ENCODE measurements at regions not wholly inside any gene's neighbourhood (a gene's known extent, or its start where the extent isn't known, plus 50 kb on each side); places are given as distances from the start of the nearest gene placed in this dataset.

GRCh38 chr6:48194596-48195295 lies 83.7 kb upstream of the PTCHD4 start:
- Histone ChIP-seq H3K27ac (no peak overlapping the region), H3K36me3 (no peaks in the 10 kb centered on the region), H3K9me3 (no peaks in the 10 kb centered on the region), H3K27me3 (no peaks in the 10 kb centered on the region), H3K4me3 (no peak overlapping the region), H3K4me1 (no peaks in the 10 kb centered on the region)
- DNase-seq, result no peak
- in situ Hi-C loops (cut with MboI; ENCODE audit: low pct_ligation_motif_present in 1 of 4, low pct_unique_long_range_greater_than_20kb in 1 of 4, low sequenced_read_pairs in 3 of 4), result no loop called here
- 88 to 95% methylated on average over 7 of the region's 7 CpGs for WGBS, 2 donors (ENCODE audit: low coverage in 1 of 2)
- intact Hi-C loops (cut with DNase I; ENCODE audit: low total_unique reads), result no loop called here
- TF ChIP-seq EP300 (IDR thresholded peaks at IDR 0.05; ENCODE audit: low read depth) (no peak), POLR2A (IDR thresholded peaks at IDR 0.05) (no peak), POLR2AphosphoS5 (IDR thresholded peaks at IDR 0.05) (no peak), CTCF (IDR thresholded peaks at IDR 0.05) (no peak)

- no peak overlapping the region for H3K27ac ChIP-seq
- H3K9me3 ChIP-seq, result no peaks in the 10 kb centered on the region
- WGBS, 2 donors (ENCODE audit: low coverage in 1 of 2), result 85 to 88% methylated on average over 2 of the region's 2 CpGs
- in situ Hi-C loops (cut with MboI; ENCODE audit: low pct_ligation_motif_present in 1 of 4, low pct_unique_long_range_greater_than_20kb in 1 of 4, low sequenced_read_pairs in 3 of 4) (no loop called here), intact Hi-C loops (cut with DNase I; ENCODE audit: low total_unique reads) (no loop called here)
- H3K27me3 ChIP-seq, result no peaks in the 10 kb centered on the region
- no peak for DNase-seq
- no peak for TF ChIP-seq EP300 (IDR thresholded peaks at IDR 0.05; ENCODE audit: low read depth)
- no peak for TF ChIP-seq POLR2AphosphoS5 (IDR thresholded peaks at IDR 0.05)
- TF ChIP-seq CTCF (IDR thresholded peaks at IDR 0.05), result no peak
- TF ChIP-seq POLR2A (IDR thresholded peaks at IDR 0.05), result no peak
- no peaks in the 10 kb centered on the region for H3K4me1 ChIP-seq
- no peak overlapping the region for H3K4me3 ChIP-seq
- H3K36me3 ChIP-seq, result no peaks in the 10 kb centered on the region
Measured at GRCh38 chr6:48188158-48188557, 77.2 kb upstream of the PTCHD4 start.

- H3K4me3 ChIP-seq, result no peak overlapping the region
- H3K9me3 ChIP-seq, result no peaks in the 10 kb centered on the region
- H3K4me1 ChIP-seq, result no peaks in the 10 kb centered on the region
- no peak for TF ChIP-seq POLR2A (IDR thresholded peaks at IDR 0.05)
- no peak for TF ChIP-seq POLR2AphosphoS5 (IDR thresholded peaks at IDR 0.05)
- intact Hi-C loops (cut with DNase I; ENCODE audit: low total_unique reads), result no loop called here
- no peaks in the 10 kb centered on the region for H3K27me3 ChIP-seq
- DNase-seq, result no peak
- no peak overlapping the region for H3K27ac ChIP-seq
- 88% methylated on average over 1 of the region's 1 CpG; no CpG with 5 or more reads in 1 of the 2 donors for WGBS, 2 donors (ENCODE audit: low coverage in 1 of 2)
- in situ Hi-C loops (cut with MboI; ENCODE audit: low pct_ligation_motif_present in 1 of 4, low pct_unique_long_range_greater_than_20kb in 1 of 4, low sequenced_read_pairs in 3 of 4), result no loop called here
- H3K36me3 ChIP-seq, result no peaks in the 10 kb centered on the region
Measured at GRCh38 chr6:48186746-48187145, 75.7 kb upstream of the PTCHD4 start.

- Histone ChIP-seq H3K9me3 (no peaks in the 10 kb centered on the region), H3K4me1 (no peaks in the 10 kb centered on the region), H3K4me3 (no peak overlapping the region), H3K36me3 (no peaks in the 10 kb centered on the region), H3K27me3 (no peaks in the 10 kb centered on the region), H3K27ac (no peak overlapping the region)
- no peak for DNase-seq
- in situ Hi-C loops (cut with MboI; ENCODE audit: low pct_ligation_motif_present in 1 of 4, low pct_unique_long_range_greater_than_20kb in 1 of 4, low sequenced_read_pairs in 3 of 4) (no loop called here), intact Hi-C loops (cut with DNase I; ENCODE audit: low total_unique reads) (no loop called here)
- TF ChIP-seq POLR2A (IDR thresholded peaks at IDR 0.05), result no peak
- TF ChIP-seq POLR2AphosphoS5 (IDR thresholded peaks at IDR 0.05), result no peak
- TF ChIP-seq EP300 (IDR thresholded peaks at IDR 0.05; ENCODE audit: low read depth), result no peak
- TF ChIP-seq CTCF (IDR thresholded peaks at IDR 0.05), result no peak
Measured at GRCh38 chr6:48184648-48185047, 73.7 kb upstream of the PTCHD4 start.
